ENCODE measurements at regions not wholly inside any gene's neighbourhood (a gene's known extent, or its start where the extent isn't known, plus 50 kb on each side); places are given as distances from the start of the nearest gene placed in this dataset.

- H3K79me2 ChIP-seq (ENCODE audit: control insufficient read depth in 1 of 2, insufficient read depth in 2 of 2, low read length in 2 of 2): no peaks in the 10 kb centered on the region
- H3K9ac ChIP-seq (replicated peaks in 1 of 4; ENCODE audit: extremely low read depth in 1 of 4, low read depth in 3 of 4, low read length in 3 of 4): no peak overlapping the region
- ChIA-PET CTCF (ENCODE audit: partially characterized antibody) (no interaction called here), POLR2A (ENCODE audit: partially characterized antibody) (no interaction called here)
- H4K8ac ChIP-seq (ENCODE audit: extremely low read depth, insufficient read depth, low read length): no peak overlapping the region
- peaks cover 0 to 1% (median 0%) of the 10 kb centered on the region in 4 experiments; a peak in 1 of 7 replicates for H3K27me3 ChIP-seq (replicated peaks in 1 of 4; ENCODE audit: control insufficient read depth in 3 of 4, extremely low read depth in 1 of 4, insufficient read depth in 3 of 4, low read length in 3 of 4)
- no peak overlapping the region for H4K5ac ChIP-seq (ENCODE audit: insufficient read length, low read depth, low read length)
- no peak overlapping the region for H3K56ac ChIP-seq (replicated peaks; ENCODE audit: insufficient read length, low read depth, low read length)
- DNase-seq (ENCODE audit: low read depth in 1 of 2, low spot score in 2 of 2) (no peak), FAIRE-seq (no peak)
- WGBS, 2 experiments (ENCODE audit: extremely low coverage in 1 of 2, insufficient coverage in 1 of 2, insufficient read length in 1 of 2, insufficient replicate concordance in 2 of 2, low coverage in 1 of 2, low lambda C conversion rate in 2 of 2, missing lambda C conversion rate in 1 of 2): 77% methylated on average over 3 of the region's 4 CpGs; no CpG with 5 or more reads in 1 of the 2 experiments
- H3K4me1 ChIP-seq (replicated peaks in 1 of 4; ENCODE audit: control insufficient read depth in 3 of 4, insufficient read depth in 4 of 4, low read length in 3 of 4): no peaks in the 10 kb centered on the region
- no peak overlapping the region for H2BK5ac ChIP-seq (ENCODE audit: low read depth, low read length)
- H2AK5ac ChIP-seq (ENCODE audit: low read depth, low read length): no peak overlapping the region
- no peak overlapping the region for H3K18ac ChIP-seq (ENCODE audit: extremely low read depth, low read length)
- H4K91ac ChIP-seq (replicated peaks; ENCODE audit: insufficient read length, low read length): no peak overlapping the region
- no peaks in the 10 kb centered on the region for H4K20me1 ChIP-seq (replicated peaks in 1 of 2; ENCODE audit: control insufficient read depth in 1 of 2, insufficient read depth in 2 of 2, low read length in 2 of 2)
- no peaks in the 10 kb centered on the region for H3K9me3 ChIP-seq (ENCODE audit: insufficient read depth in 2 of 2, low read depth in 1 of 2, low read length in 1 of 2)
- H3K14ac ChIP-seq (ENCODE audit: insufficient read length): no peak overlapping the region
- no peak overlapping the region for H2BK20ac ChIP-seq (ENCODE audit: low read length)
- H3K23ac ChIP-seq (ENCODE audit: insufficient read length): no peak overlapping the region
- H2BK12ac ChIP-seq (ENCODE audit: low read depth, low read length): no peak overlapping the region
- no peak overlapping the region for H3K4me2 ChIP-seq (ENCODE audit: insufficient read depth in 1 of 2, low read depth in 2 of 2, low read length in 2 of 2)
- H3K27ac ChIP-seq (ENCODE audit: low read depth, low read length): no peak overlapping the region
- H3K36me3 ChIP-seq (ENCODE audit: control insufficient read depth in 2 of 4, insufficient read depth in 4 of 4, low read length in 3 of 4): no peaks in the 10 kb centered on the region
- H3K79me1 ChIP-seq (ENCODE audit: low read depth, low read length): no peaks in the 10 kb centered on the region
- H3K23me2 ChIP-seq (ENCODE audit: low read depth, low read length): no peaks in the 10 kb centered on the region
- H2BK15ac ChIP-seq (ENCODE audit: low read length): no peak overlapping the region
- no peak overlapping the region for H2AFZ ChIP-seq (ENCODE audit: low read length)
- no peak overlapping the region for H3K4me3 ChIP-seq (ENCODE audit: extremely low read depth in 1 of 4, insufficient read depth in 2 of 4, low read depth in 3 of 4, low read length in 4 of 4)
- H2BK120ac ChIP-seq (replicated peaks; ENCODE audit: low read depth, low read length): no peak overlapping the region
- no peak overlapping the region for H3K4ac ChIP-seq (replicated peaks; ENCODE audit: insufficient read length, low read depth, low read length)
- TF ChIP-seq EZH2 (IDR thresholded peaks at IDR 0.05; ENCODE audit: low read depth, low read length, severe bottlenecking): no peak
- TF ChIP-seq KDM4A (IDR thresholded peaks at IDR 0.05; ENCODE audit: low read depth, low read length, severe bottlenecking): no peak
- TF ChIP-seq TEAD4 (IDR thresholded peaks at IDR 0.05; ENCODE audit: low read depth, low read length): no peak
- TF ChIP-seq RNF2 (IDR thresholded peaks at IDR 0.05; ENCODE audit: borderline replicate concordance, low read depth, low read length, missing control alignments, poor library complexity, severe bottlenecking): no peak
- no peak for TF ChIP-seq MAFK (IDR thresholded peaks at IDR 0.05; ENCODE audit: low read depth, low read length)
- no peak for TF ChIP-seq KDM5A (IDR thresholded peaks at IDR 0.05; ENCODE audit: low read length)
- no peak for TF ChIP-seq SIX5 (IDR thresholded peaks at IDR 0.05; ENCODE audit: low read depth, low read length)
- no peak for TF ChIP-seq NANOG (IDR thresholded peaks at IDR 0.05; ENCODE audit: insufficient read depth, low read depth, low read length, poor library complexity, severe bottlenecking)
- TF ChIP-seq BACH1 (IDR thresholded peaks at IDR 0.05; ENCODE audit: low read length): no peak
- no peak for TF ChIP-seq KDM1A (IDR thresholded peaks at IDR 0.05; ENCODE audit: borderline replicate concordance, low read length)
- no peak for TF ChIP-seq SRF (IDR thresholded peaks at IDR 0.05; ENCODE audit: low read depth, low read length)
- no peak for TF ChIP-seq FOSL1 (IDR thresholded peaks at IDR 0.05; ENCODE audit: insufficient read depth, low read depth, low read length)
- TF ChIP-seq CHD2 (IDR thresholded peaks at IDR 0.05; ENCODE audit: low read length): no peak
- no peak for TF ChIP-seq CBX8 (IDR thresholded peaks at IDR 0.05; ENCODE audit: borderline replicate concordance, low read depth, low read length)
- TF ChIP-seq, protein P1, sequence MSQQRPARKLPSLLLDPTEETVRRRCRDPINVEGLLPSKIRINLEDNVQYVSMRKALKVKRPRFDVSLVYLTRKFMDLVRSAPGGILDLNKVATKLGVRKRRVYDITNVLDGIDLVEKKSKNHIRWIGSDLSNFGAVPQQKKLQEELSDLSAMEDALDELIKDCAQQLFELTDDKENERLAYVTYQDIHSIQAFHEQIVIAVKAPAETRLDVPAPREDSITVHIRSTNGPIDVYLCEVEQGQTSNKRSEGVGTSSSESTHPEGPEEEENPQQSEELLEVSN (IDR thresholded peaks at IDR 0.05): no peak
These were observed 180.5 kb downstream of the IBTK start for GRCh38 chr6:82066991-82067411.

Measured in H1 (cell line).